IMR-90 (cell line): ENCODE measurements at regions not wholly inside any gene's neighbourhood (a gene's known extent, or its start where the extent isn't known, plus 50 kb on each side); places are given as distances from the start of the nearest gene placed in this dataset.

ENCODE experiments used
- ATAC-seq: fragments of 200-7000 bp; cut with Tn5 transposase; 2 replicates; pipeline ENCODE4 v1.9.1; 2020; ENCODE audit warnings: low read depth, mild to moderate bottlenecking, moderate library complexity
- BruUV-seq: library from RNA; stranded (reverse); fragments of 400-500 nt; replicated peaks from 2 replicates; lab custom pipeline; 2021; lab: Mats Ljungman, UMichigan
- CTCF ChIA-PET: fragments of 300-600 bp; formaldehyde crosslinking; extraction: SDS; loops from one replicate; lab custom pipeline; 2021; ENCODE audit warnings: antibody characterized with exemption; lab: Yijun Ruan, JAX
- POLR2A ChIA-PET: fragments of 300-600 bp; sonication (Branson Sonifier 250); formaldehyde crosslinking; loops from one replicate; lab custom pipeline; 2022; ENCODE audit warnings: antibody characterized with exemption; ENCODE audit not compliant: unreplicated experiment; lab: Charles Lee
- DNase-seq: peaks from one replicate; pipeline ENCODE4 v3.0.0; 2013
- H2AFZ ChIP-seq: replicated peaks from 2 replicates; pipeline ENCODE3; 2013; ENCODE audit warnings: low read length, mild to moderate bottlenecking; ENCODE audit not compliant: poor library complexity
- H2AK5ac ChIP-seq: 2 replicates; pipeline ENCODE4 v1.6.1; 2013; ENCODE audit warnings: low read depth, low read length, inconsistent platforms
- H2AK9ac ChIP-seq: replicated peaks from 2 replicates; pipeline ENCODE3; 2013; ENCODE audit warnings: mild to moderate bottlenecking, low read depth, low read length, moderate library complexity; ENCODE audit not compliant: poor library complexity
- H2BK120ac ChIP-seq: 2 replicates; pipeline ENCODE4 v1.6.1; 2013; ENCODE audit warnings: low read depth, low read length, inconsistent platforms
- H2BK15ac ChIP-seq: 3 replicates; pipeline ENCODE4 v1.6.1; 2013; ENCODE audit warnings: low read depth, low read length, inconsistent platforms
- H2BK20ac ChIP-seq: 2 replicates; pipeline ENCODE4 v1.6.1; 2013; ENCODE audit warnings: low read depth, mild to moderate bottlenecking, inconsistent platforms, low read length, moderate library complexity
- H2BK5ac ChIP-seq: 2 replicates; pipeline ENCODE4 v1.6.1; 2013; ENCODE audit warnings: mild to moderate bottlenecking, low read depth, low read length, inconsistent platforms; ENCODE audit not compliant: poor library complexity, severe bottlenecking
- H3K14ac ChIP-seq: replicated peaks from 2 replicates; pipeline ENCODE4 v1.6.1; 2013; ENCODE audit warnings: low read depth, low read length, inconsistent platforms
- H3K18ac ChIP-seq: 2 replicates; pipeline ENCODE4 v1.6.1; 2013; ENCODE audit warnings: low read depth, low read length, control low read depth
- H3K23ac ChIP-seq: 2 replicates; pipeline ENCODE4 v1.6.1; 2013; ENCODE audit warnings: low read depth, low read length, inconsistent platforms
- H3K27ac ChIP-seq: 2 replicates; pipeline ENCODE4 v1.5.1; 2013; ENCODE audit warnings: mild to moderate bottlenecking, control low read depth, low read length; ENCODE audit not compliant: insufficient read depth
- H3K27me3 ChIP-seq: 2 replicates; pipeline ENCODE4 v1.6.1; 2013; ENCODE audit warnings: low read length; ENCODE audit not compliant: control insufficient read depth, insufficient read depth
- H3K36me3 ChIP-seq: 2 replicates; pipeline ENCODE4 v1.6.1; 2013; ENCODE audit warnings: low read length, mixed read lengths; ENCODE audit not compliant: control insufficient read depth, insufficient read depth
- H3K4ac ChIP-seq: 2 replicates; pipeline ENCODE4 v1.6.1; 2013; ENCODE audit warnings: low read depth, low read length, inconsistent platforms
- H3K4me1 ChIP-seq: 2 replicates; pipeline ENCODE4 v1.6.1; 2013; ENCODE audit warnings: low read length, mixed read lengths; ENCODE audit not compliant: control insufficient read depth, insufficient read depth
- H3K4me2 ChIP-seq: 2 replicates; pipeline ENCODE4 v1.6.1; 2013; ENCODE audit warnings: low read depth, mild to moderate bottlenecking, control low read depth, low read length, moderate library complexity
- H3K4me3 ChIP-seq: 2 replicates; pipeline ENCODE4 v1.5.1; 2013; ENCODE audit warnings: low read depth, mild to moderate bottlenecking, control low read depth, low read length, moderate library complexity; ENCODE audit not compliant: insufficient read depth
- H3K56ac ChIP-seq: 2 replicates; pipeline ENCODE4 v1.6.1; 2013; ENCODE audit warnings: low read length, inconsistent platforms; ENCODE audit not compliant: insufficient read depth; ENCODE audit errors: extremely low read depth
- H3K79me1 ChIP-seq, 2 experiments: 2 replicates each; pipeline ENCODE4 v1.6.1; 2013; ENCODE audit warnings: low read length in 2 of 2, inconsistent platforms in 1 of 2, low read depth in 1 of 2
- H3K9ac ChIP-seq: 2 replicates; pipeline ENCODE4 v1.6.1; 2013; ENCODE audit warnings: low read depth, low read length, control low read depth
- H3K9me1 ChIP-seq: 2 replicates; pipeline ENCODE4 v1.6.1; 2013; ENCODE audit warnings: low read length, inconsistent platforms; ENCODE audit not compliant: insufficient read depth
- H3K9me3 ChIP-seq: 2 replicates; pipeline ENCODE4 v1.6.1; 2013; ENCODE audit warnings: low read length; ENCODE audit not compliant: control insufficient read depth, insufficient read depth
- H4K20me1 ChIP-seq: 2 replicates; pipeline ENCODE4 v1.6.1; 2013; ENCODE audit warnings: low read length, inconsistent platforms; ENCODE audit not compliant: insufficient read depth
- H4K5ac ChIP-seq: 2 replicates; pipeline ENCODE4 v1.6.1; 2013; ENCODE audit warnings: mild to moderate bottlenecking, low read depth, low read length, control low read depth
- H4K8ac ChIP-seq, 2 experiments: 2 replicates each; pipeline ENCODE4 v1.6.1; 2013; ENCODE audit warnings: low read depth in 2 of 2, low read length in 2 of 2, control low read depth in 1 of 2, inconsistent platforms in 1 of 2
- H4K91ac ChIP-seq: 2 replicates; pipeline ENCODE4 v1.6.1; 2013; ENCODE audit warnings: low read depth, low read length, inconsistent platforms; ENCODE audit not compliant: insufficient read depth
- CTCF ChIP-seq: conservative IDR thresholded peaks from 2 replicates; pipeline ENCODE4 v1.5.1; 2012; ENCODE audit warnings: mild to moderate bottlenecking, low read depth, low read length, improper control_type of control experiment
- MAFK ChIP-seq: IDR thresholded peaks from 2 replicates; pipeline ENCODE4 v1.6.1; 2012; ENCODE audit warnings: low read depth, low read length, improper control_type of control experiment
- MAZ ChIP-seq: IDR thresholded peaks from 2 replicates; pipeline ENCODE4 v1.6.1; 2012; ENCODE audit warnings: low read depth, mild to moderate bottlenecking, low read length, improper control_type of control experiment, moderate library complexity, borderline replicate concordance
- NFE2L2 ChIP-seq: fragments of 150-350 bp; IDR thresholded peaks from 2 replicates; pipeline ENCODE4 v1.6.1; 2016; ENCODE audit warnings: low read depth, mild to moderate bottlenecking, low read length
- WGBS, 2 experiments: methylation state at CpG; one replicate each; pipeline versions ENCODE4 v1.1.5 to v1.1.7; 2013; ENCODE audit warnings: missing lambda C conversion rate in 2 of 2; ENCODE audit not compliant: insufficient read length in 1 of 2; ENCODE audit errors: extremely low coverage in 2 of 2; 5-methylcytosine and 5-hydroxymethylcytosine counted together
- dilution Hi-C: fragments of 300-500 bp; cut with HindIII; formaldehyde crosslinking; loops from one replicate; pipeline ENCODE4 v1.14.3; 2018; ENCODE audit warnings: low sequenced_read_pairs; ENCODE audit not compliant: unreplicated experiment
- in situ Hi-C: fragments of 300-500 bp; cut with MboI; formaldehyde crosslinking; loops from 3 replicates; pipeline ENCODE4 v1.14.3; 2019; ENCODE audit warnings: low sequenced_read_pairs, inconsistent platforms, mixed read lengths
- intact Hi-C: fragments of 100-400 bp; cut with micrococcal nuclease; formaldehyde crosslinking; loops from 2 replicates; pipeline ENCODE4 v1.10.0; 2022

- Histone ChIP-seq H2BK20ac (no peak overlapping the region), H3K9me3 (no peaks in the 10 kb centered on the region), H2BK15ac (no peak overlapping the region), H4K5ac (no peak overlapping the region), H3K27me3 (peaks cover 2% of the 10 kb centered on the region; the same call in 1 of the 2 replicates), H3K27ac (no peak overlapping the region), H3K14ac (no peak overlapping the region), H3K4ac (no peak overlapping the region), H3K18ac (no peak overlapping the region), H3K9ac (no peak overlapping the region), H2BK5ac (no peak overlapping the region), H2AK9ac (no peak overlapping the region), H3K36me3 (no peaks in the 10 kb centered on the region), H3K23ac (no peak overlapping the region), H3K4me2 (no peak overlapping the region), H3K4me1 (no peaks in the 10 kb centered on the region), H4K91ac (no peak overlapping the region), H2BK120ac (no peak overlapping the region), H4K8ac (no peak overlapping the region), H4K20me1 (no peaks in the 10 kb centered on the region), H3K4me3 (no peak overlapping the region), H3K79me1 (no peaks in the 10 kb centered on the region), H3K9me1 (no peaks in the 10 kb centered on the region), H3K56ac (no peak overlapping the region), H2AK5ac (no peak overlapping the region), H2AFZ (no peak overlapping the region)
- intact Hi-C loops: loop anchor here (5.0 kb wide), 1 partner anchor 210 kb away; no protein-coding TSS in a partner anchor
- TF ChIP-seq NFE2L2 (no peak), MAZ (no peak), MAFK (no peak), CTCF (no peak)
- WGBS, 2 experiments: no CpG with 5 or more reads among the region's 2 CpGs
- in situ Hi-C loops: loop anchor here (25.0 kb wide), 1 partner anchor 400 kb away; no protein-coding TSS in a partner anchor
- dilution Hi-C loops: no loop called here
- no peak for ATAC-seq
- no TSS peak for BruUV-seq
- ChIA-PET POLR2A (no interaction called here), CTCF (no interaction called here)
- DNase-seq: no peak
These were observed 129.5 kb upstream of the ACP3 start for GRCh38 chr3:132187746-132188145.
